Heart left ventricle (tissue), 16 donors: ENCODE measurements at regions not wholly inside any gene's neighbourhood (a gene's known extent, or its start where the extent isn't known, plus 50 kb on each side); places are given as distances from the start of the nearest gene placed in this dataset.

Experiments
- ATAC-seq, 4 donors: fragments of 200-7000 bp; cut with Tn5 transposase; one replicate each; pipeline ENCODE4 v1.9.1; 2020 to 2022; ENCODE audit warnings: moderate library complexity in 4 of 4, mild to moderate bottlenecking in 3 of 4, moderate number of reproducible peaks in 1 of 4
- DNase-seq, 5 donors: peaks; one replicate each; pipeline ENCODE4 v3.0.0-alpha.2; 2020
- H3K27ac ChIP-seq, 12 donors: fragments of 200-600 bp; sonication (generic) in 4 of 12; one replicate each; pipeline versions ENCODE4 v1.5.0 to v1.8.0; 2016 to 2022; ENCODE audit warnings: mild to moderate bottlenecking in 2 of 12
- H3K27me3 ChIP-seq, 9 donors: fragments of 200-600 bp; sonication (generic) in 2 of 9; one replicate each; pipeline versions ENCODE4 v1.5.1 to v1.8.0; 2016 to 2022; ENCODE audit warnings: mild to moderate bottlenecking in 3 of 9
- H3K36me3 ChIP-seq, 9 donors: fragments of 200-600 bp; sonication (generic) in 2 of 9; one replicate each; pipeline versions ENCODE4 v1.5.0 to v1.8.0; 2018 to 2022; ENCODE audit warnings: mild to moderate bottlenecking in 2 of 9
- H3K4me1 ChIP-seq, 12 donors: fragments of 200-600 bp; sonication (generic) in 4 of 12; one replicate each; pipeline versions ENCODE4 v1.5.0 to v1.8.0; 2016 to 2022; ENCODE audit warnings: mild to moderate bottlenecking in 3 of 12
- H3K4me3 ChIP-seq, 12 donors: fragments of 200-600 bp; sonication (generic) in 4 of 12; one replicate each; pipeline versions ENCODE4 v1.5.0 to v1.8.0; 2017 to 2022; ENCODE audit warnings: mild to moderate bottlenecking in 9 of 12, moderate library complexity in 4 of 12
- H3K9me3 ChIP-seq, 12 donors: fragments of 200-600 bp; sonication (generic) in 4 of 12; one replicate each; pipeline versions ENCODE4 v1.5.0 to v1.8.0; 2016 to 2022; ENCODE audit warnings: mild to moderate bottlenecking in 1 of 12
- CTCF ChIP-seq, 12 donors: fragments of 200-600 bp; sonication (generic) in 4 of 12; IDR thresholded peaks; one replicate each; pipeline versions ENCODE4 v1.5.0 to v1.8.0; 2018 to 2022; ENCODE audit warnings: antibody characterized with exemption in 12 of 12, mild to moderate bottlenecking in 5 of 12
- POLR2A ChIP-seq, 2 donors: fragments of 450-650 bp; IDR thresholded peaks; one replicate each; pipeline ENCODE4 v1.6.1; 2017; ENCODE audit warnings: antibody characterized with exemption in 2 of 2, mild to moderate bottlenecking in 2 of 2, moderate library complexity in 2 of 2
- WGBS, 4 donors: extraction: QIAGEN DNeasy Blood & Tissue Kit in 2 of 4; methylation state at CpG; one replicate each; pipeline versions ENCODE4 v1.1.5 to v1.1.7; 2013 to 2018; 5-methylcytosine and 5-hydroxymethylcytosine counted together
- intact Hi-C, 10 donors: fragments of 100-400 bp; cut with DNase I; formaldehyde crosslinking; loops; one replicate each; pipeline versions ENCODE4 v1.11.1 to v1.14.2; 2022
- donor health status: ischemic (EF 13 %, LVEDD 7.1; RV severe dilation, severe dysfunction).
- donor health status: healthy with polysubstance abuse.
- donor health status: DM: no; HTN: yes; CAD: no.
- donor health status: DM: no; HTN: no; CAD: no.
- donor health status: ischemic (EF 25% LVEDD 6.9; RV normal size, moderate dysfunction).
- donor health status: ischemic (EF 25% LVEDD 5.7; RV mildly dilated, moderate dysfunction).
- donor health status: healthy.
- donor health status: DM: yes; HTN: yes; CAD: no.
- donor health status: ischemic (EF 35%, LVEDD 5.7; RV mildly dilated, moderate dysfunction).
- donor health status: nonischemic (EF 11% LVEDD 7.7; RV severe dilation, severe dysfunction).
- donor health status: DM: yes; HTN: yes; CAD: no.
- donor health status: PGD.
- donor health status: ischemic (EF 29% LVEDD 5.4; RV normal size, mild dysfunction).
- donor health status: nonischemic (EF 23%, LVEDD 6.1; RV moderate dilation, normal function).

- TF ChIP-seq POLR2A (IDR thresholded peaks at IDR 0.05) (no peak), CTCF (IDR thresholded peaks at IDR 0.05) (no peak)
- no peaks in the 10 kb centered on the region for H3K36me3 ChIP-seq
- H3K4me3 ChIP-seq: no peak overlapping the region
- no peak for DNase-seq
- no peaks in the 10 kb centered on the region for H3K27me3 ChIP-seq
- H3K4me1 ChIP-seq: peaks cover 0 to 10% (median 0%) of the 10 kb centered on the region in 12 donors
- 92 to 96% (median 94%) methylated on average over 3 of the region's 3 CpGs for WGBS, 4 donors
- no peak overlapping the region for H3K27ac ChIP-seq
- no peaks in the 10 kb centered on the region for H3K9me3 ChIP-seq
- ATAC-seq: no peak
- intact Hi-C loops: no loop called here
These were observed 63.1 kb upstream of the HIVEP3 start for GRCh38 chr1:41981796-41982195.

- ATAC-seq: no peak
- H3K4me3 ChIP-seq: no peak overlapping the region
- intact Hi-C loops: no loop called here
- H3K9me3 ChIP-seq: no peaks in the 10 kb centered on the region
- H3K4me1 ChIP-seq: peaks cover 0 to 10% (median 0%) of the 10 kb centered on the region in 12 donors
- TF ChIP-seq POLR2A (IDR thresholded peaks at IDR 0.05): no peak
- TF ChIP-seq CTCF (IDR thresholded peaks at IDR 0.05): no peak
- DNase-seq: no peak
- no peaks in the 10 kb centered on the region for H3K36me3 ChIP-seq
- H3K27me3 ChIP-seq: no peaks in the 10 kb centered on the region
- H3K27ac ChIP-seq: no peak overlapping the region
- WGBS, 4 donors: 46 to 70% (median 66%) methylated on average over 12 of the region's 12 CpGs
These were observed 62.3 kb upstream of the HIVEP3 start for GRCh38 chr1:41980827-41981653.

- H3K4me3 ChIP-seq: no peak overlapping the region
- DNase-seq: no peak
- no peaks in the 10 kb centered on the region for H3K27me3 ChIP-seq
- H3K36me3 ChIP-seq: no peaks in the 10 kb centered on the region
- no peak for ATAC-seq
- no peaks in the 10 kb centered on the region for H3K9me3 ChIP-seq
- TF ChIP-seq CTCF (IDR thresholded peaks at IDR 0.05) (no peak), POLR2A (IDR thresholded peaks at IDR 0.05) (no peak)
- no peak overlapping the region for H3K27ac ChIP-seq
- intact Hi-C loops: no loop called here
- peaks cover 0 to 10% (median 0%) of the 10 kb centered on the region in 12 donors for H3K4me1 ChIP-seq
- 89 to 96% (median 92%) methylated on average over 4 of the region's 4 CpGs for WGBS, 4 donors
These were observed 60.3 kb upstream of the HIVEP3 start for GRCh38 chr1:41978986-41979385.

GRCh38 chr1:41977326-41977725, 58.6 kb upstream of the HIVEP3 start:
- 84 to 96% (median 92%) methylated on average over 4 of the region's 4 CpGs for WGBS, 4 donors
- Histone ChIP-seq H3K4me1 (peaks cover 0 to 10% (median 0%) of the 10 kb centered on the region in 12 donors), H3K4me3 (no peak overlapping the region), H3K36me3 (no peaks in the 10 kb centered on the region), H3K27ac (no peak overlapping the region), H3K9me3 (no peaks in the 10 kb centered on the region), H3K27me3 (no peaks in the 10 kb centered on the region)
- DNase-seq (no peak), ATAC-seq (peak in 1 of 4 donors; percentile 12)
- intact Hi-C loops: no loop called here
- no peak for TF ChIP-seq POLR2A (IDR thresholded peaks at IDR 0.05)
- no peak for TF ChIP-seq CTCF (IDR thresholded peaks at IDR 0.05)
